ENCODE measurements at regions not wholly inside any gene's neighbourhood (a gene's known extent, or its start where the extent isn't known, plus 50 kb on each side); places are given as distances from the start of the nearest gene placed in this dataset.

DNA sequence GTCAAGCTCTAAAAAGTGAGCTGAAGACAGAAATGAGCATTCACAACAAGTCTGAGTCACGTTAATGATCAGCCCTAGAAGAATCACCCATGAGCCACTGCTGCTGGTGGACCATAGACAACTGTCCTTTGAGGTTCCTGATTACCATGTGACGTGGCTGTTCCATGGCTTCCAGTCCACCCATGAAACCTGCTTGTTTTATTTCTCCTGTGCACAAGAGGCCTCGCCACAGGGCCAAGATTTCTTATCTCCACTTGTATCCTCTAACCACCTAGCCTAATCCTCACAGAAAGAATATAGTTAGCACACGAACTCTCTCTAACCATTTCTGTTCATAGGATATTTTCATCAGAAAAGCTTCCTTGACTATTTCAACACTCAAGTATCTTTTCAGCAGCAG lies 242.7 kb downstream of the MREG start:
- no peak for DNase-seq (ENCODE audit: low read depth in 2 of 2)

DNA sequence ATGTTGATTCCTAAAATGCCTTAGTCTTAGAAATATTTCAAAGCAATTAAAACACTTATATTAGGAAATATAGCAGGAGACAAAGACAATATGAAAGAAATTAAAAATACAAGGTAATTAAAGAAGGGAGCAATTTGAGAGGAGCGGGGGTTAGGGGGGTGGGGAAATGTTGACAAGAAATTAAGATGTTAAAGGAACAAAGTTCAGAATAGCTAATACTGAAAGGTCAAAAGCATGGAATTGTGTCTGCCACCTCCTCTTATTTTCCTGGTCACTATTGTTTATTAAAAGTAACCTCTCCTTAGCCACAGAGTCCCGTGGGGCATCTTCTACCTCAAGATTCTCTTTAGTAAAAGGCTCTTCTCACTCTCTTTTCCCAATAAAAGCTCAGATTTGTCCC lies 244.1 kb downstream of the MREG start:
- H3K4me3 ChIP-seq (replicated peaks in 1 of 2; ENCODE audit: low read depth in 2 of 2, low read length in 2 of 2) = no peak overlapping the region
- no peak for TF ChIP-seq CTCF (IDR thresholded peaks at IDR 0.05; ENCODE audit: low read depth, low read length)
- DNase-seq (ENCODE audit: low read depth in 2 of 2) = no peak

More for the DNA sequence above, 242.7 kb downstream of the MREG start:
- no peak overlapping the region for H3K4me3 ChIP-seq (replicated peaks in 1 of 2; ENCODE audit: low read depth in 2 of 2, low read length in 2 of 2)
- TF ChIP-seq CTCF (IDR thresholded peaks at IDR 0.05; ENCODE audit: low read depth, low read length) = no peak

GRCh38 chr2:215767625-215768024 lies 245.7 kb downstream of the MREG start:
- DNase-seq (ENCODE audit: low read depth in 2 of 2) = no peak
- H3K4me3 ChIP-seq (replicated peaks in 1 of 2; ENCODE audit: low read depth in 2 of 2, low read length in 2 of 2) = no peak overlapping the region
- no peak for TF ChIP-seq CTCF (IDR thresholded peaks at IDR 0.05; ENCODE audit: low read depth, low read length)

GRCh38 chr2:215765729-215766360 lies 247.5 kb downstream of the MREG start:
- DNase-seq (ENCODE audit: low read depth in 2 of 2) = no peak
- no peak overlapping the region for H3K4me3 ChIP-seq (replicated peaks in 1 of 2; ENCODE audit: low read depth in 2 of 2, low read length in 2 of 2)
- TF ChIP-seq CTCF (IDR thresholded peaks at IDR 0.05; ENCODE audit: low read depth, low read length) = no peak

DNA sequence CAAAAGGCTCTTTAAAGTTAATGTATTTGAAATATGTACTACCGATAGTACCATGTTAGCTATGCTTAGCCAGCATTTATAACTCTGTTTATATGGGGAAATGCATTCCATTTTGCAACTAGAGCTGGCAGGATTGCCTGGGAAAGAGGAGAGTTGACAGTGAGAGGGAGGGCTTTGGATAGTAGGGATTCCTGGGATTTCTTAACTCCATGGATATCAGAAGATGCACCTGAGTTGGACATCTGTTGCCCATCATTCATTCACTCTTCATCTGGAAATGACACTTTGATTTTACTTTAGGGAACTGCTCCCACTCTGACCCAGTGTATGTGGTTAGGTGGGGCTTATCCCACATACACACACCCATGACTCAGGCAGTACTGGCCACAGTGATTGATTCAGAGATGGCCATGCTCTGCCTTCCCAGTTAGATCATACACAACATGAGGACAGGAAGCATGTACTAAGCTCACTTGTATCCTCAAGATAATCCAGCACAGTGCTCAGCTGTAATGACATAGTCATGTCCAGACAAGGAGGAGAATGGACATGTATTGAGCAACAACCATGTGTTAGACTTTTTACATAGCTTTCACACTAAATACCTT lies 248.8 kb downstream of the MREG start:
- peak; percentile 56 to 88 for DNase-seq (ENCODE audit: low read depth in 2 of 2)
- TF ChIP-seq CTCF (IDR thresholded peaks at IDR 0.05; ENCODE audit: low read depth, low read length) = no peak

GRCh38 chr2:215760557-215760956 lies 252.8 kb downstream of the MREG start:
- peak in 1 of 2 donors; percentile 51 for DNase-seq (ENCODE audit: low read depth in 2 of 2)
- TF ChIP-seq CTCF (IDR thresholded peaks at IDR 0.05; ENCODE audit: low read depth, low read length) = no peak
- H3K4me3 ChIP-seq (replicated peaks in 1 of 2; ENCODE audit: low read depth in 2 of 2, low read length in 2 of 2) = no peak overlapping the region

More for the DNA sequence above, 248.8 kb downstream of the MREG start:
- no peak overlapping the region for H3K4me3 ChIP-seq (replicated peaks in 1 of 2; ENCODE audit: low read depth in 2 of 2, low read length in 2 of 2)
